H54 (cell line): ENCODE measurements at regions not wholly inside any gene's neighbourhood (a gene's known extent, or its start where the extent isn't known, plus 50 kb on each side); places are given as distances from the start of the nearest gene placed in this dataset.
A peak's percentile ranks its signal among the peaks of the same experiment; 100 is the strongest.
"Not testable (repeated sequence)": the region's sequence is repeated elsewhere in the genome, so short reads cannot be mapped to it uniquely, and the experiment has no call there.

ENCODE experiments used
- DNase-seq: peaks from one replicate; pipeline ENCODE4 v3.0.0; 2011; ENCODE audit warnings: low spot score, mixed read lengths; ENCODE audit not compliant: insufficient read length
- FAIRE-seq: peaks from 3 replicates; lab custom pipeline; 2011; peaks lifted over from hg19 to GRCh38; lab: Jason Lieb, UNC
- POLR2A ChIP-seq: IDR thresholded peaks from 2 replicates; pipeline ENCODE4 v1.6.1; 2011; ENCODE audit warnings: low read depth, mild to moderate bottlenecking, low read length

- DNase-seq: no peak
- no peak for FAIRE-seq
These were observed 151.7 kb upstream of the NMUR2 start for GRCh38 chr5:152556784-152557183.

DNA sequence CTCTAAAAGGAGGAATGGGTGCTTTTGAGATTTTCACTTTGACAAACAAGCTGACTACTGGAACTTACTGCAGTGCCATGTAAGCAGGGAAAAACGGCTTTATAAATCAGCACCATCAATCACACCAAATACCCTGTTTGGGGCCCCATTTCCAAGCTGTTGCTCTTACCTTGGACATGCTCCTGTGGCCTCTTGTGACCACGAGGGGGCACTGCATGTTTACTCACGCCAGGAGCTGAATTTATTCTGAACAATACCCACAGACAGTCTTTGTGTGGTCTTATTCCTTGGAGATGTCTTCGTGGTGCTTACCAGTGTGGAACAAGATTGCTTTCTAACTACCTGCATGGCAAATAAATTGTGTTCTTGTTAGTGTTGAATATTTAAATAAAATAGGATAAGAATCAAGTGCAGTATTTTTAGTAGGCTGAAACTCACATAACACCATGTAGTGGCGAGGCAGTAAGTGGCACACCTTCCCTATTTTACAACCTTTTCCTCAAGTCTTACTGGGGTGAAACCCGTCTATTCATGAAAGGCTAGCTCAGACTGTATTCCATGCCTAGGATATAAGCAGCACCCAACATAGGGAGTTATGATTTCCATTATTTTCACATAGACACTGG, 155.5 kb upstream of the NMUR2 start:
- TF ChIP-seq POLR2A: no peak
- FAIRE-seq (no peak), DNase-seq (peak; percentile 5)

More at GRCh38 chr5:152556784-152557183, 151.7 kb upstream of the NMUR2 start:
- TF ChIP-seq POLR2A: no peak

GRCh38 chr5:152568016-152568415, 162.9 kb upstream of the NMUR2 start:
- no peak for DNase-seq
- no peak for TF ChIP-seq POLR2A
- FAIRE-seq: no peak

DNA sequence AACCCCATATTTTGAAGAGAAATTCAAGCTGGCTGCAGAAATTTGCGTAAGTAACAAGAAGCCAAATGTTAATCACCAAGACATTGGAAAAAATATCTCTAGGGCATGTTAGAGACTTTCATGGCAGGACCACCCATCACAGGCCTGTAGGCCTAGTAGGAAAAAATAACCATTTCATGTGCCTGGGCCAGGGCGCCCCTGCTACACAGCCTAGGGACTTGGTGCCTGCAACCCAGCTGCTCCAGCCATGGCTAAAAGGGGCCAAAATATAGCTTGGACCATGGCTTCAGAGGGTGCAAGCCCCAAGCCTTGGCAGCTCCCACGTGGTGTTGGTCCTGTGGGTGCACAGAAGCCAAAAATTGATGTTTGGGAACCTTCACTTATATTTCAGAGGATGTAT, 167.7 kb upstream of the NMUR2 start:
- DNase-seq (no peak), FAIRE-seq (no peak)
- no peak for TF ChIP-seq POLR2A

- TF ChIP-seq POLR2A: no peak
- no peak for FAIRE-seq
- DNase-seq: no peak
These were observed 179.0 kb upstream of the NMUR2 start for GRCh38 chr5:152584103-152584502.

- no peak for DNase-seq
- TF ChIP-seq POLR2A: no peak
- no peak for FAIRE-seq
These were observed 187.3 kb upstream of the NMUR2 start for GRCh38 chr5:152592416-152592815.

- FAIRE-seq (no peak), DNase-seq (no peak)
- TF ChIP-seq POLR2A: no peak
These were observed 188.3 kb upstream of the NMUR2 start for GRCh38 chr5:152593388-152593787.

DNA sequence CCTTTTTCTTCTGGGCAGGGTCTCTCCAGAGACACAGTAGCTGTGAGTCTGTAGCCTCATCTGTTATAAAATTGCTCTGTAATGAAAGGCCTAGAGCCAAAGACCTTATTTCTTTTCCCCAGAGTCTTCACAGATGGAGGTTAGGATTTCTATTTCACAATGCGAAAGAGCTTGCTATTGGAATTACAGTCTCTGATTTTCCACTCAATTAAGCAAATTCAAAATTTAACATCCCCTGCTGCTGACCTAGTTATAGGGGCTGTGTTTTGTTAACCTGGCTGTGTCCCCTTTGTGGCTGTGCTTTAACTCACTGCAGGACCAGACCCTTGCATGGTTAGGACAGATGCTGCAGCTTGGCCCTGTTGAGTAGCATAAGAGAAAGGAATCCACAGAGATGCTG, 190.3 kb upstream of the NMUR2 start:
- DNase-seq: no peak
- no peak for TF ChIP-seq POLR2A
- no peak for FAIRE-seq

DNA sequence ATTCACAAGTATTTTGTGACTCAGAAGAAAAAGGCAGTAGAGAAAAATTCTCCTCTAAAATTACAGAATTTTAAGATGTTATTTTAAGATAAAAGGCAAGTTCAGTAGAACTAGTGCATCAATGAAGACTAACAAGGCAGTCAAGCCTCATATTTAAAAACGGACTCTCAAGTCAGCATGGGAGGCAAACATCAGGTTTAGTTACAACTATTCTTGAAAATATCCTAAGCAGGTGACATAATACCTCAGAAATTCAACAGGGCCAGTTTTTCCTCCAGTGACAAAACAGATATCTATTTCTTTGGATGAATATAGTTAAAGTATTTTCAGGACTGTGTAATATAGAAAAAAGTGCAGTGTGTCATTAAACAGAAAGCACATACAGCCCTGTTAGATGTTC, 194.0 kb upstream of the NMUR2 start:
- TF ChIP-seq POLR2A: no peak
- FAIRE-seq (no peak), DNase-seq (no peak)

- DNase-seq: no peak
- FAIRE-seq: no peak
- no peak for TF ChIP-seq POLR2A
These were observed 197.0 kb upstream of the NMUR2 start for GRCh38 chr5:152601806-152602732.

- not testable (repeated sequence) for FAIRE-seq, DNase-seq
These were observed 201.0 kb upstream of the NMUR2 start for GRCh38 chr5:152606050-152606449.

- no peak for DNase-seq
- no peak for FAIRE-seq
- TF ChIP-seq POLR2A: no peak
These were observed 201.8 kb upstream of the NMUR2 start for GRCh38 chr5:152606776-152607364.

DNA sequence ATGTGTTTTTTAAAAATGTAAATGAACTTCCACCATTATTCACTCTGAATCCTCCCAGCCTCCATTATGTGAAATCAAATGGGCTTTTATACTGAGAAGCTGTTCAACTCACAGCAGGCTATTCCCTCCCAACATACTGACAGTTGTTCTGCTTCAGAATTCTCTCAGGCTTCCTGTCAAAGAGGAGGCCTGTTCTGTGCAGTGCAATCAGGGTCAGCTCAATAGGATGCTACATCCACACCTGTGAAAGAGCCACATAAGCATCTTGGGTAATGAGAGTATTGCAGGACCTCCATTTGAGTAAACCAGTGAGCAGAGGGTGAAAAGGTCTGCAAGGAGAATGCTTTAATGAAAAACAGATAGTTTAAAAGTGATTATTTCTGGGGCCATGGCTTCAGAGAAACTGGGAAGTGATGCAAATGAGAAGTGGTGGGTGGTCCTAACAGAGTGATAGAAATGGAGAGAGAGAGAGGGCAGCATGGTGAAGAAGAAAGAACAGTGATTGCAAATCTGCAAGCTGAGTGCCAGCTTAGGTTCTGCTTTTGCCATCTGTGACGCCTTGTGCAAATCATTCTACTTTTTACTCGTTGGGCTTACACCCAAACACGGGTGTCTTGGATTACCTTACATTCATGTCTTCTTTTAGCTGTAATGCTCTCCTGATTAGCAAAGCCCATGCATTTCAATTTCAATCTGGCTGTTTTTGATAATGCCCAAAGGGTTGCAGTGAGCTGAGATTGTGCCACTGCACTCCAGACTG, 202.5 kb upstream of the NMUR2 start:
- no peak for TF ChIP-seq POLR2A
- FAIRE-seq: no peak

GRCh38 chr5:152608458-152608857, 203.4 kb upstream of the NMUR2 start:
- no peak for TF ChIP-seq POLR2A
- no peak for DNase-seq
- FAIRE-seq: no peak

More for the DNA sequence above, 202.5 kb upstream of the NMUR2 start:
- no peak for DNase-seq
